ENCODE measurements at regions not wholly inside any gene's neighbourhood (a gene's known extent, or its start where the extent isn't known, plus 50 kb on each side); places are given as distances from the start of the nearest gene placed in this dataset.
"Not testable (repeated sequence)": the region's sequence is repeated elsewhere in the genome, so short reads cannot be mapped to it uniquely, and the experiment has no call there.

DNA sequence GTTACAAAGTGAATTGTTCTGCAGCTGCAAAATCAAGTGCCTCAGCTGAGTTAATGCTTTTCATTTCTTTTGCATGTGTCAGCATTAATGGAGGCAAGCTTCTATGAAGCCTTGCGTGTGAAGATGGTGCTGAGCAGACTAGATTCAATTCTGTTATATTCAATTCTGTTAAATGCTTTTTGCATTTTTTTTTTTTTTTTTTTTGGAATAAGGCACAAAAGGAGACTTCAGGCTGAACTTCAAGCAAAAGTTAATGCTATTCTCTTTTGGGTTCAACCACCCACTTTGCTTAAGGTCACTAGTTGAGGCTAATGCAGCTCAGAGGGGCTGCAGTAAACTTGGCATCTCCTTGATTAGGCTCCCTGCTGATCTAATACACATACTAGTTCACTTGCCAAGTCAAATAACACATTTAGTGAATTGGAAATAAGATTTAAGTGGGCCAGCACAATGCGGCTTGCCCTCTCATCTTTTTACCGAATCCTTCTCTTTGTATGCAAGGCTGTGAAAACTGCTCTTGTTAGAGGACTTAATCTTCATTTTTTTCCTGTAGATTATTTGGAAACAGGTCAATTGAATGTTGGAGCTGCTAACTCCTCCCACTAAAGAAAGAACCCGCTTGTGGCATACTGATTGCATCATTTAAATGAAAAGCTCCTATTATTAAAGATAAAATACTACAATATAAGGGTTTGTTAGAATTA lies 1020.2 kb downstream of the NR2F1-AS1 start:
- DNase-seq (ENCODE audit: low spot score), result no peak

GRCh38 chr5:92559781-92560180 lies 1021.2 kb downstream of the NR2F1-AS1 start:
- DNase-seq (ENCODE audit: low spot score), result no peak

- no peak for DNase-seq (ENCODE audit: low spot score)
Measured at GRCh38 chr5:92559331-92559730, 1021.7 kb downstream of the NR2F1-AS1 start.

DNA sequence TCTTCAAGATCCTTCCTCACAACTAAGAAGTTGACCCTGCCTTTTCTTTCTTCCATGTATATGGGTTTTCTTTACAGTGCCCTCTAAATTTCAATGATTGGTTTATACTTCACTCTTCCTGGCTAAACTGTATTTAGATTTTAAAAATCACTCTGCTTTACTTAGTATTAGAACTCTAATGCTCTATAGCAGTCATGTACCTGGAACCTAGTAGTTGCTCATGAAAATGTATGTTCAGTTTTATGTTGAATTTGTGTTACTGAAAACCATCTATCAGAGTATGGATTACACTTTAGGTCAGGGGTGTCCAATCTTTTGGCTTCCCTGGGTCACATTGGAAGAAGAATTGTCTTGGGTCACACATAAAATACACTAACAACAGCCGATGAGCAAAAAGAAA lies 1024.3 kb downstream of the NR2F1-AS1 start:
- DNase-seq (ENCODE audit: low spot score), result no peak

DNA sequence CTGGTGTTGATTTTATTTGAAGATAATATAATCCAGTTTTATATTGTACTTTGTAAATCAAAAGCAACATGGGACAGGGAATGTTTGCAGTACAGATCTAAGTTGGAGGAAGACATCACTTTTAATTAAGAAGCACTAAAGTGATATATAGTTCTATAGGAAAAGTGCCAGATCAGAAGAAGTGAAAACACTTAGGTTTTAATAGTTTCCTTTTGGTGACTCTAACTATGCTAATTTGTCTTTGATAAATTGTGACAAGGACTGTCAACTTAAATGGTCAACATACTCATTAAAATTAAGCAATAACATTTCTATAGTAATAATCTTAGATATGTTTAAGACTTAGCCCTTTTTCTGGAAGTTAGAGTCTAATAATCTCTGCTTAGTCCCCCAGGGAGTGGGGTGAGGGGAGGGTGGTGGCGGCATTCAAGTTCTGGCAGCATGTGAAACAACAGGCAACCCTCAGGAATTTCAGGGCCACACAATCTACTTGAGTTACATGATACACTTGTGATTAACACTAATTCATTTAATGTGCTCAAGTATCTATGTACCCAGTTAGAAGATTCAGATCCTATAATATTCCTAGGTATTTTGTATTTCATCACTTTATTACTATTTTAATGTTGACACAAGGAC lies 1026.5 kb downstream of the NR2F1-AS1 start:
- no peak for DNase-seq (ENCODE audit: low spot score)

DNA sequence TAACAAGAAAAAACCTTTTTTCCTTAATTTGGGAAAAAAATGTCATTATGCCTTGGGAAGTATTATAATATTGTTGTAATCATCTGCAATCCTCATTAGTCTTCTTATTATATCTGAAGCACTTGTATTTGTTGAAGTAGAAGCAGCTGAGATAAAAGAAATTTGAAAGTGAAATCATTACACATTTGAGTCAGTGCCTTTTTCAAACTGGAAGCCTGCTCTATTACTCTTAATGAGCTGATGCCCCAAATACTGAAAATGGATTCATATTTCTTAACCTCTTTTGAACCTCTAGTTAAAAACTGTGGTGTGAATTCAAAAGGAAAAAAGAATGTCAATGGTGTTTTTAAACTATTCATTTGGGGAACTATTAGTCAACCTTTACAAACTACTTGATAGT lies 1027.7 kb downstream of the NR2F1-AS1 start:
- DNase-seq (ENCODE audit: low spot score), result no peak

DNA sequence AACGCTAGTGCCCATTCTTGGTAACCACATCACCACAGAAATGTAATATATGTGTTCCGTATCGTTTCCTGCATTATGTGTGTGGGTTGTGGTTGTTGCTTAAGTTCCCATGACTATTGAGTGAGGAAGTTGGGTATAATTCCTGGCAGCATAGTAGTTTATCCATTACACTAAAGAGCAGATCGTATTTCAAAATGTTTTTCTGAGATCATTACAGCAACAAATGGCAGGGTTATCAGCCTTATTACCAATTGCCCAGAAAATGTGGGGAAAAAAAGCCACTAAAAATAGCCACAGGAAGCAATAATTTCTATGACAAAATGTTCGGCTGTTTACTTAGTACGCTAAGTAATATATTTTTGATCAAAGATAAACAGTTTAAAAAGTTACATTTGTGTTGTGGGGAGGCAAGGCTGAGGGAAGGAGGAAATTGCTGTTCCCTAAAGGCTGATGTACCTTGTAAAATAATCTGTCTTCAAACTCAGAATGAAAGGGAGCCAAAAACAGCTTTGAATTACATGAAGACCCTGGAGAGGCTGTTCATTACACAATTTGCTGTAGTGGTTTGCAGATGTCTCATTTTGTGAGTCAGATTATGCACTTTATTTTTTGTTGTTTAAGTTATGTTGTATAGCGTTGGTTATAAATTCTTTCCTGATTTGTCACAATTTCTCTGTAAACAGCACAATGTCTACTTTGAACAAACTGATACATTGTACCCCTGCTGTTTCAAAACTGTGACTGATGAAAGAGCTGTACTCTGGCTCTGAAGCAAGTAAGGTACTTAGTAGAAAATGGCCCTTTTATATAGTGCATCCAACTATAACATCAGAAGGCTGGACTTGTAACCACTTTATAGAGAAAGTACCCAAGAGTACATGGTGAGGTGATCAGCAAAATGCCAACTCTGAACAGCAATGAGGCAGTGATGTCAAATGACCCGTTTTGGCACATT lies 1028.5 kb downstream of the NR2F1-AS1 start:
- DNase-seq (ENCODE audit: low spot score), result no peak

DNA sequence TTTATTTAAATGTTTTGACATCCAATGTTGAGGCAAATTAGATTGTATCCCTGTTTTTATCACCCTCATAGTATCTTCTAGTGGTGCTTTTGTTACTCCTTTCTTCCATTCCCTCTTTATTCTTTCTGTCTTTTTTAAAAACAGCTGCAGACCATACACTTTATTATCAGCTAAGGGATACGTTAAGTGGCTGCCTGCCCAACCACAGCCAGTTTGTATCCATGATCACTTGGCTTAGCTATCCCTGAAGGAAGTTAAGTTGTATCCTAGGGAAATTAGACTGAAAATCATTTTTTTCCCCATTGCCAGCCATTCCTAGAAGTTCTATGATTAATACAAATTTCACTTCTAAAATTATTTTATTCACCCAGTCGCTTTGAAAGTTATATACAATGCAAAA lies 1032.7 kb downstream of the NR2F1-AS1 start:
- no peak for DNase-seq (ENCODE audit: low spot score)

GRCh38 chr5:92544596-92544995 lies 1036.4 kb downstream of the NR2F1-AS1 start:
- DNase-seq (ENCODE audit: low spot score), result no peak

DNA sequence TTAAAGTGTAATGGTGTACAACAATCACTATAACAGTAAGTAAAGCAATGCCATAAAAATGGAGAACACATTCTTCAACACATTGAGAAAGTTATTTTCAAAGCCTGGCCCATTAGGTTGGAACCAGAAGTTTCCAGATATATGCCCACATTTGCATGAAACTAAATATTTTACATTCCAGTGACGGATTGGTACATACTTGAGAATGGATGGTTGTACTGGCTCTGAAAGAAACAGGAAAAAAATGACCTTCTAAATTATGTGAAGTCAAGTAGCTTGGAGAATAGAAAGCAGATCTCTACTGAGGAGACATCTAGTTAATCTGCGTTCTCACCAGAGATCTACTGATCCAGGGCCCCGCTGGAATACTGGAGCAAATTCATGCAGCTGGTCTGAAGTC lies 1037.0 kb downstream of the NR2F1-AS1 start:
- DNase-seq (ENCODE audit: low spot score), result no peak

DNA sequence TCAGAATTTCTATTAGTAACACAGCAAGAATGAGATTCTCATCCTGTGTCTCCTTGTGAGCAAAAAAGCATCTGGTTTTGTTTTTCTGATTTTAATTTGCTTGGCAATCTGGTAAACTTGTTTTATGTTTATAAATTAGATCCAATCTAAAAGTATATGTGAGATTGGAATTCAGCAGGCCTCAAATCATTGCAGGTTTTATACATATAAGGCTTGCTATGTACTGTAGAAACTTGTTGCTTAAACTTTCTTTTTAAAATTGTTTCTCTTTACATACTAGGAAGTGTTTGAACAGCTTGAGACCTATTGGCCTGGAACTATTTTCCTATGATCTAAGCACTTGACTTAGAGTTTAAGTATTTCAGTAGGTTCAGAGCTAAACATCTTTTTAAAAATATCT lies 1037.8 kb downstream of the NR2F1-AS1 start:
- no peak for DNase-seq (ENCODE audit: low spot score)

- not testable (repeated sequence) for DNase-seq (ENCODE audit: low spot score)
Measured at GRCh38 chr5:92542017-92542416, 1039.0 kb downstream of the NR2F1-AS1 start.

GRCh38 chr5:92527311-92528078 lies 1053.5 kb downstream of the NR2F1-AS1 start:
- no peak for DNase-seq (ENCODE audit: low spot score)

DNA sequence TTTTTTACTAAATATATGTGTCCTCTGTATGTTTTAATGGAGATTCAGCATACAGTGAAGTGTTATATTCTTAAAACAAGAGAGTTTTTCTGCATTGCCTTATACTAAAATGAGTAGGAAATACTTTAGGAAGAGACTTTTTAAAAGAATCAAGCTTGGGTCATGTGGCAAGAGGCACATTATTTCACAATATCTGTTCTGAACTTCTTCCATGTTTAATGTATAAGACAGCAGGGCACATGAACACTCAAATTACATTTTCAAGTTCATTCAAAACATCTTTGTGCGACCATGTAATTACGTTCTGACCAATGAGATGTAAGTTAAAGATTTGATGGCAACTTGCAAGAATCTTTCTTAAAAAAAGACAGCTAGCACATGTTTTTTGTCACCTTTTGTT lies 1055.9 kb downstream of the NR2F1-AS1 start:
- DNase-seq (ENCODE audit: low spot score), result no peak

- DNase-seq (ENCODE audit: low spot score), result no peak
Measured at GRCh38 chr5:92519811-92520632, 1061.0 kb downstream of the NR2F1-AS1 start.

- DNase-seq (ENCODE audit: low spot score), result peak; percentile 30
Measured at GRCh38 chr5:92518318-92518904, 1062.6 kb downstream of the NR2F1-AS1 start.

DNA sequence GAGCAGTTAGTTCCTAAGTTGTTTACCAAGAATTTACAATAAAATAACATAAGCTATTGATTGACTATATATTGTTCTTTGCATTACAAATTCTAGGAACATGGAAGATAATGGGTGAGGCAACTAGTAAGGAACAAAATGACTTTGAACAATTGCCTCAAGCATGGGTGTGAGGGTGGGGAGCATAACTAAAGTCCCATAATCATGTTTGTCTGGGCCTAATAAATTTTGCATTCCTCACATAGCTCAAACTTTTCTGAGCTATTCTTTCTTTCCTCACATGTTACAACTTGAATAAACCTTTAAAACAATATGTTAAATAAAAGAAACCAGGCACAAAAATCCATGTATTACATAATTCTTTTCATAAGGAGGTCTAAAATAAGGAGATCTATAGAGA lies 1066.1 kb downstream of the NR2F1-AS1 start:
- DNase-seq (ENCODE audit: low spot score), result no peak

- DNase-seq (ENCODE audit: low spot score), result no peak
Measured at GRCh38 chr5:92513067-92513466, 1068.0 kb downstream of the NR2F1-AS1 start.

DNA sequence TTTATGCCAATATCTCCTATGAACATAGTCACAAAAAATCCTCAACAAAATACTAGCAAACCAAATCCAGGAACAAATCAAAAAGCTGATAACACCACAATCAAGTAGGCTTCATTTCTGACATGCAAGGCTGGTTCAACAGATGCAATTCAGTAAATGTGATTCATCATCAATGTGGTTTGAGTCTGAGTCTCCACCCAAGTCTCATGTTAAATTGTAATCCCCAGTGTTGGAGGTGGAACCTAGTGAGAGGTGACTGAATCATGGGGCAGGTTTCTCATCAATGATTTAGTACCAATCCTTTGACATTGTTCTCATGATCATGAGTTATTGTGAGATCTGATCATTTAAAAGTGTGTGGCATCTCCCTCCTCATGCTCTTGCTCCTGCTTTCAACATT lies 1072.7 kb downstream of the NR2F1-AS1 start:
- DNase-seq (ENCODE audit: low spot score), result no peak

GRCh38 chr5:92505925-92506324 lies 1075.1 kb downstream of the NR2F1-AS1 start:
- no peak for DNase-seq (ENCODE audit: low spot score)

DNA sequence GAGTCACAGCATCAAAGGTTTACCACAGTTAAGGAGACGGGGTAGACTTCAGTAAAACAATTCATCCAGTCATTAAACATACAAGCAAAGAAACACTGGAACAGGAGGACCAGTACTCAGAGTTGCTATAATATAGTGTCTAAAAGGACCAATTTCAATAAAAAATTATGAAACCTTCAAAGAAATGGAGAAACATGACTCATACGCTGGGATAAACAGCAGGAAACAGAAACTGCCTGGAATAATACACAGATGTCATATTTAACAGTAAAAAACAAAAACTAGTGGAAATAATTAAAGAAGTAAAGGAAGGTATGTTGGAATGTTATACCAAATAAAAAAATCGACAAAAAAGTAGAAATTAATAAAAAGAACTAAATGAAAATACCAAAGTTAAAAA lies 1075.9 kb downstream of the NR2F1-AS1 start:
- DNase-seq (ENCODE audit: low spot score), result no peak

All from HuH-7 (cell line).